ENCODE measurements at regions not wholly inside any gene's neighbourhood (a gene's known extent, or its start where the extent isn't known, plus 50 kb on each side); places are given as distances from the start of the nearest gene placed in this dataset.
A peak's percentile ranks its signal among the peaks of the same experiment; 100 is the strongest.

DNA sequence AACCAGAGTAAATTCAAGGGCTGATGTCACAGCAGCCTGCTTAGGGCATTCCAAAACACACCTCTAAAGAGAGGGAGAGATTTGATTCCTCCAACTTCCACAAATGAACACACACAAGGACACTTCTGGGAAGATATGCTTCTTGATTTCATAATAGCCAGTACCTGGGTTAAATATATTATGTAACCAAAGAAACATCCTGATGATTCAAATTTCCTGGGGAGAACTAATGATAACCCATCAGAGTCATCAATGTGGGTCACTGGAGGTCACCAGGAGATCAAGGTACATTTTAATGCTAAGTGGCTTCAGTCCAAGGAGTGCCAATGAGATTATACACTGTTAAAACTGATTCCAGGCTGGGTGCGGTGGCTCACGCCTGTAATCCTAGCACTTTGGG is 54.0 kb upstream of the DOCK9 start:
- H3K27ac ChIP-seq: no peak overlapping the region
- H3K4me1 ChIP-seq: no peaks in the 10 kb centered on the region
- no peak for TF ChIP-seq POLR2A (IDR thresholded peaks at IDR 0.05)
- TF ChIP-seq, protein P1, sequence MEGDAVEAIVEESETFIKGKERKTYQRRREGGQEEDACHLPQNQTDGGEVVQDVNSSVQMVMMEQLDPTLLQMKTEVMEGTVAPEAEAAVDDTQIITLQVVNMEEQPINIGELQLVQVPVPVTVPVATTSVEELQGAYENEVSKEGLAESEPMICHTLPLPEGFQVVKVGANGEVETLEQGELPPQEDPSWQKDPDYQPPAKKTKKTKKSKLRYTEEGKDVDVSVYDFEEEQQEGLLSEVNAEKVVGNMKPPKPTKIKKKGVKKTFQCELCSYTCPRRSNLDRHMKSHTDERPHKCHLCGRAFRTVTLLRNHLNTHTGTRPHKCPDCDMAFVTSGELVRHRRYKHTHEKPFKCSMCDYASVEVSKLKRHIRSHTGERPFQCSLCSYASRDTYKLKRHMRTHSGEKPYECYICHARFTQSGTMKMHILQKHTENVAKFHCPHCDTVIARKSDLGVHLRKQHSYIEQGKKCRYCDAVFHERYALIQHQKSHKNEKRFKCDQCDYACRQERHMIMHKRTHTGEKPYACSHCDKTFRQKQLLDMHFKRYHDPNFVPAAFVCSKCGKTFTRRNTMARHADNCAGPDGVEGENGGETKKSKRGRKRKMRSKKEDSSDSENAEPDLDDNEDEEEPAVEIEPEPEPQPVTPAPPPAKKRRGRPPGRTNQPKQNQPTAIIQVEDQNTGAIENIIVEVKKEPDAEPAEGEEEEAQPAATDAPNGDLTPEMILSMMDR (IDR thresholded peaks at IDR 0.05 in 4 of 5, conservative IDR thresholded peaks at IDR 0.05 in 1 of 5): no peak
- intact Hi-C loops (cut with DNase I; ENCODE audit: low total_unique reads): loop anchor here (5.0 kb wide), 1 partner anchor 125 kb away; no protein-coding TSS in a partner anchor
- in situ Hi-C loops (cut with MboI; ENCODE audit: low sequenced_read_pairs in 4 of 4): loop anchor here in 3 of 4 donors (10.0 kb wide), 2 partner anchors 137 to 197 kb away; no protein-coding TSS in a partner anchor
- H3K9me3 ChIP-seq: no peaks in the 10 kb centered on the region
- H3K27me3 ChIP-seq: no peaks in the 10 kb centered on the region
- no peaks in the 10 kb centered on the region for H3K36me3 ChIP-seq
- ATAC-seq (no peak), DNase-seq (no peak)
- H3K4me3 ChIP-seq: no peak overlapping the region

DNA sequence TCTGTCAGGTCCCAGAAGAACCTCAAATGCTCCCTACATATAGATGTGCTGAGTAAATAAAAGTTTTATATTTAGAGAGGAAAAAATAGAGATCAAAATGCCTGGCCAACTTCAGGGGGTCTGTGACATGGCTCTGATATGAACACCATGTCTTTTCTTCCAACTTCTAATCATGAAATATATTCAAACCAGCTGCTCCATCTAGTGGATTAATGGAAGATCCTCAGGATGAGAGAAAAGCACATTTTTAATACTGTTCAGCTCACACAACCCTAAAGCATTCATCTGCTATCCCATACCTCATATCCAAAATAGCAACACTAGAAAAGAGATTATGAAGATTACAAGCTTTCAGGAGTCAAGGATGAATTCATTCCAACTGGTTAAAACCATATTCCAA is 56.0 kb upstream of the DOCK9 start:
- DNase-seq: no peak
- TF ChIP-seq POLR2A (IDR thresholded peaks at IDR 0.05): no peak
- TF ChIP-seq, protein P1 (IDR thresholded peaks at IDR 0.05 in 4 of 5, conservative IDR thresholded peaks at IDR 0.05 in 1 of 5): peak; percentile 23 to 58 (median 38)
- in situ Hi-C loops (cut with MboI; ENCODE audit: low sequenced_read_pairs in 4 of 4) (loop anchor here in 3 of 4 donors (10.0 kb wide), 2 partner anchors 139 to 199 kb away; no protein-coding TSS in a partner anchor), intact Hi-C loops (cut with DNase I; ENCODE audit: low total_unique reads) (loop anchor here (1.0 to 5.0 kb wide), 2 partner anchors 127 to 194 kb away; no protein-coding TSS in a partner anchor)
- Histone ChIP-seq H3K9me3 (no peaks in the 10 kb centered on the region), H3K4me1 (no peaks in the 10 kb centered on the region), H3K27ac (no peak overlapping the region), H3K36me3 (no peaks in the 10 kb centered on the region), H3K4me3 (no peak overlapping the region), H3K27me3 (no peaks in the 10 kb centered on the region)
- ATAC-seq: peak in 1 of 2 donors; percentile 58

DNA sequence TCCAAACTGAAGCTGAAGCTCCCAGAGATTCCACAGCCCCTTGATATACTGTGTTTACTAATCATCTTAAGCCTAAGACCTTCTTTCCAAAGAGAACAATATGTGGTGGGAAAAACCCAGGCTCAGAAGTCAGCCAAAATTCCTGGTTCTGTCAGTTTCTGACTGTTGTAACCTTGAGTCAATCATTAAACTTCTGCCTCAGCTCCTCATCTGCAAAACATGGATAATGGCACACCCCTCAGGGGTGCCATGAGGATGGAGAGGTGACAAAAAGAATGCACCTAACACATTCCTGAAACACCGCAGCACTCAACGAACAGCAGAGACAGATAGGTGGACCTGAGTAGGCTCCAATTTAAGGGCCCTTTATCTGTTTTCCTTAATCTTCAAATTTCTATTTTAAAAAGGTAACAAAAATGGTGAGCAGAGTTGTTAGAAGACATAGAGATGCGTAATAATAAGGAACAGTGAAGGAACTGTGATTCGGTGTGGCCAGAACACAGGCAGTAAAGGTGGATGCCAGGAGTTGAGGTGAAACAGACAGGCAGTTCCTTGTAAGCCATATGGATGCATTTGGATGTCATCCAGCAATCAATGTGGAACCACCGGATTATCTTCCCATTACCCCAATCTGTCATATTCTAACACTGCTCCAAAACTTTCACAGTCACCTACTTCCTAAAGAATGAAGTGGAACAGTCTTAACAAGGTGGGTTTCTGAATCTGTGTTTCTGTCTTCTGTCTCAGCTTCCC is 56.6 kb upstream of the DOCK9 start:
- ATAC-seq (no peak), DNase-seq (no peak)
- H3K4me3 ChIP-seq: no peak overlapping the region
- intact Hi-C loops (cut with DNase I; ENCODE audit: low total_unique reads): loop anchor here (1.0 to 5.0 kb wide), 2 partner anchors 127 to 194 kb away; no protein-coding TSS in a partner anchor
- no peak for TF ChIP-seq POLR2A (IDR thresholded peaks at IDR 0.05)
- TF ChIP-seq, protein P1 (IDR thresholded peaks at IDR 0.05 in 4 of 5, conservative IDR thresholded peaks at IDR 0.05 in 1 of 5): no peak
- no peaks in the 10 kb centered on the region for H3K4me1 ChIP-seq
- H3K9me3 ChIP-seq: no peaks in the 10 kb centered on the region
- H3K27ac ChIP-seq: no peak overlapping the region
- in situ Hi-C loops (cut with MboI; ENCODE audit: low sequenced_read_pairs in 4 of 4): loop anchor here in 3 of 4 donors (10.0 kb wide), 2 partner anchors 140 to 200 kb away; no protein-coding TSS in a partner anchor
- H3K27me3 ChIP-seq: no peaks in the 10 kb centered on the region
- H3K36me3 ChIP-seq: no peaks in the 10 kb centered on the region

DNA sequence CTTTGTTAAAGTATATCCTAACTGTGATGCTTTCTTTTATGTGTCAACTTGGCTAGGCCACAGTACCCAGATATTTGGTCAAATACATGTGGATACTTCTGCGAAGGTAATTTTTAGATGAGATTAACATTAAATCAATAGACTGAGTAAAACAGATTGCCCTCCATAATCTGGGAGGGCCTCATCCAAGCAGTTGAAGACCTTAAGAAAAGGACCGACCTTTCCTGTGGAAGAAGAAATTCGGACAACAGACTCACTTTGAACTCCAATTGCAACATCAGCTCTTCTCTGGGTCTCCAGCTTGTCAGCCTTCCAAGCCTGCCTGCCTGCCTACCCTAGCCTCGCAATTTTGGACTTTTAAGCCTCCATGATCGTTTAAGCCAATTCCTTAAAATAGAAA is 57.9 kb upstream of the DOCK9 start:
- Histone ChIP-seq H3K27me3 (no peaks in the 10 kb centered on the region), H3K4me1 (no peaks in the 10 kb centered on the region), H3K27ac (no peak overlapping the region), H3K9me3 (no peaks in the 10 kb centered on the region), H3K4me3 (no peak overlapping the region), H3K36me3 (no peaks in the 10 kb centered on the region)
- no peak for DNase-seq
- ATAC-seq: no peak
- intact Hi-C loops (cut with DNase I; ENCODE audit: low total_unique reads): no loop called here
- TF ChIP-seq, protein P1 (IDR thresholded peaks at IDR 0.05 in 4 of 5, conservative IDR thresholded peaks at IDR 0.05 in 1 of 5): no peak
- TF ChIP-seq POLR2A (IDR thresholded peaks at IDR 0.05): no peak
- in situ Hi-C loops (cut with MboI; ENCODE audit: low sequenced_read_pairs in 4 of 4): loop anchor here in 3 of 4 donors (10.0 kb wide), 2 partner anchors 141 to 201 kb away; no protein-coding TSS in a partner anchor

All from gastrocnemius medialis (tissue), 4 donors.